GM23338 (cell line): ENCODE measurements at regions not wholly inside any gene's neighbourhood (a gene's known extent, or its start where the extent isn't known, plus 50 kb on each side); places are given as distances from the start of the nearest gene placed in this dataset.

Experiments used
- CREB1 ChIP-seq: fragments of 250-450 bp; sonication (Bioruptor Pico); IDR thresholded peaks from 2 replicates; pipeline ENCODE4 v1.5.0; 2020; ENCODE audit warnings: low read depth, mild to moderate bottlenecking, moderate library complexity
- CTCF ChIP-seq, 2 experiments: fragments of 200-600 bp in 1 of 2; sonication (generic) in 1 of 2; conservative IDR thresholded peaks; 2 replicates each; pipeline versions ENCODE4 v1.5.1 to v1.6.1; 2016 to 2017; ENCODE audit warnings: antibody characterized with exemption in 2 of 2, low read depth in 2 of 2, mild to moderate bottlenecking in 2 of 2, moderate library complexity in 1 of 2
- EZH2 ChIP-seq: fragments of 200-600 bp; sonication (generic); IDR thresholded peaks from one replicate; pipeline ENCODE4 v1.8.0; 2017; ENCODE audit warnings: antibody characterized with exemption, mild to moderate bottlenecking, low read depth; ENCODE audit not compliant: unreplicated experiment
- JUNB ChIP-seq: IDR thresholded peaks from one replicate; pipeline ENCODE4 v1.6.1; 2016; ENCODE audit warnings: antibody characterized with exemption; ENCODE audit not compliant: unreplicated experiment
- POLR2AphosphoS5 ChIP-seq: IDR thresholded peaks from 2 replicates; pipeline ENCODE4 v1.6.1; 2016; ENCODE audit warnings: antibody characterized with exemption, low read depth
- ZNF331 ChIP-seq: fragments of 250-450 bp; sonication (Bioruptor Pico); IDR thresholded peaks from 2 replicates; pipeline ENCODE4 v1.5.0; 2020; ENCODE audit warnings: low read depth, mild to moderate bottlenecking, moderate library complexity

- TF ChIP-seq EZH2 (no peak), CTCF (conservative IDR thresholded peaks at IDR 0.05; ENCODE audit: low read depth in 2 of 2) (no peak), POLR2AphosphoS5 (no peak), ZNF331 (CRISPR knock-in tag) (no peak), JUNB (no peak), CREB1 (CRISPR knock-in tag) (no peak)
Observed at GRCh38 chr10:21071001-21071673, 174.0 kb upstream of the NEBL start.
